ENCODE measurements at regions not wholly inside any gene's neighbourhood (a gene's known extent, or its start where the extent isn't known, plus 50 kb on each side); places are given as distances from the start of the nearest gene placed in this dataset.
"Not testable (repeated sequence)": the region's sequence is repeated elsewhere in the genome, so short reads cannot be mapped to it uniquely, and the experiment has no call there.

DNA sequence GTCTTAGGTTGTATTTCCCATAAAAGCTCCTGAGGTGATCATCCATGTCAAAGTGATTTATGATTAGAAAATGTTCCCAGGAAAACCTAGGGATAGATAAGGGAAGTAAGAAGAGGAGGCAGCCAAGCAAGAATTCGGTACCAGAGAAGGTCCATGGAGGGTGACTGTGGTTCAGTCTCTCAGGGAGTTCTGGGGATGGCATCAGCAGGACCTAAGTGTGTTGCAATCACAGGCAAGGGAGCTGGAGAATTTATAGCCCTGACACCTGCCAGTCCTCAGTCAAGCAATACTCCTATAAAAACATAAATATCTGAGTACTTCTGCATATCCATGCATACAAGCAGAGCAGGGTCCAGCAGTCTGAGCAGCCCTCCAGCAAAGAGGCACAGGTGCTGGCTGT is 95.6 kb upstream of the TOPAZ1 start:
- ATAC-seq = no peak

DNA sequence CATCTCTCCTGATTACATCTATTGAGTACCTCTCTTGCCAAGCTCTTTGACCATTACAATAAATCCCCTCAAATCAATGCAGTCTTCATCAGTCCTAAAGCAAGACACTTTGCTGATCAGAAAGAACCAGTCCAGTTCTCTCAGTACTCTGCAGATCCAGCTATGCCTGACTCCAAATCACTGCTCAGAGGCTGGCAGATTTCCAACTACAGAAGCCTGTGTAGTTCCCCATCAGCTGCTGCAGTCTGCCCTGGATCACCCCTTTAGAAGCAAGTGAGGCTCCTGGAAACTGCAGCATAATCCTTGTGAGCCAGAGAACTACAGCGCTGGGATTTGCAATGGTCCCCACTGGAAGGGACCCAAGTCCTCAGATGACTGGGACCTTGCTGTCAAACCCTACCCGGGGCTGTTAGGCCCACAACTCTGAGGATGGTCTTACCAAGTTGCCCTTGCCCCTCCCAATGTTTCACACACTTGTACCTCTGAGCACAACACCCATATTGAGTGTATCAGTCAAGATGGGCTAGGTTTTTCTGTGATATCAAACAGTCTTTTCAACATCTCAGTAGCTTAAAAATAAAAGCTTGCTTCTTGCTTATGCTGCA is 81.9 kb upstream of the TOPAZ1 start:
- no peak for ATAC-seq

DNA sequence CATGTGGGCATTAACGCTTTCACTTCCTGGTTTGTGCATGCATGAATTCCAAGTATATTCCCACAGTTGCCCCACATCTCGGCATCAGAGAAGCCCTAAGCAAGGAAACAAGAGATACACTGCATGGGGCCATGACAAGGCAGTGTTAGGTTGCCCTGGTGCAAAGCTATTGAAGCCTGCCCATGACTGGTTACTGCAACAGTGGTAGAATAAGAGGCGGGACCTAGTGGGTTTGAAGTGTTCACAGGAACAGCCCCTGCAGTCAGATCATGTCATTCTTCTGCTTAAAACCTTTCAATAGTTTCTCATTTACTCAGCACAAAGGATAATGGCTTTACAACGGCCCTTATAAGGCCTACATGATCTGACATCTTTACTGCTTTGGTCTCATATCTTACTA is 80.9 kb upstream of the TOPAZ1 start:
- ATAC-seq = no peak

DNA sequence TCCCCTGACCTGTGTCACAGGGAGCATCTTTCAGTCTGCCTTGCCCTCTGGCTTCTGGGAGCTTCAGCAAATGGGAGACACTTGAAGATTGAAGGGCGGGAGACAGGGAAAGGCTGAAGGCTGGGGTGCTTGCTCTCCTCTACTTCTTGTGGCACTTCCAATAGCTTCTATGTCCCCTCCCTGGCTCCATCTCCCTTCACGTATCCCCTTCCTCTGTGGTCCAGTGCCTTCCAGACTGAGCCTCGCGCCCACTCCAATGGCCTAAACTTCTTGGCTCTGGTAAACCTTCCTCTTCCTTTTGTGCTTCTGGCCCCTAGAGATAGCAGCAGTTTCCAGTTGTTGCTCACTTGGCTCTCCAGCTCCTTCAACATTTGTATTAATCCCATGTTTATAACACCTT is 69.8 kb upstream of the TOPAZ1 start:
- no peak for ATAC-seq

DNA sequence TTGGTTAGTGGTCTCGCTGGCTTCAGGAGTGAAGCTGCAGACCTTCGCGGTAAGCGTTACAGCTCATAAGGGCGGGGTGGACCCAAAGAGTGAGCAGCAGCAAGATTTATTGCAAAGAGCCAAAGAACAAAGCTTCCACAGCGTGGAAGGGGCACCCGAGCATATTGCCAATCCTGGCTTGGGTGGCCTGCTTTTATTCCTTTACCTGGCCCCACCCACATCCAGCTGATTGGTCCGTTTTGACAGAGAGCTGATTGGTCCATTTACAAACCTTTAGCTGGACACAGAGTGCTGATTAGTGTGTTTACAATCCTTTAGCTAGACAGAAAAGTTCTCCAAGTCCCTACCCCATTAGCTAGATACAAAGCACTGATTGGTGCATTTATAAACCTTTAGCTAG is 69.0 kb upstream of the TOPAZ1 start:
- ATAC-seq = not testable (repeated sequence)

DNA sequence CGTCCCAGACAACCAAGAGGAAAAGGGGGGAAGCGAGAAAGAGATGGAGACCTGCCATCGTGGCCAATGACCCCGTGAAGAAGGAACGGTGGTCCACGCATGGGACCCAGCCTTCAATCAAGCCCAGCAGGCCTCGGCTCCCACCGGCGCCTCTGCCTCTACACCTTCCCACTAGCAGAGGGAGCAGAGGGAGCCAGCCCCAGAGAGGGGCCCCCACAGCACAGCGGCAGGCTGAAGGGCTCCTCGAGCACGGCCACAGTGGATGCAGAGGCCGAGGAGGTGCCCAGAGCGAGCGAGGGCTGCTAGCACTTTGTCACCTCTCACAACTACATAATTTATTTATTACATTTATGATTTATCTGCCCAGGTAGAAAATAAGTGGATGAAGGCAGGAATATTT is 68.4 kb upstream of the TOPAZ1 start:
- no peak for ATAC-seq

DNA sequence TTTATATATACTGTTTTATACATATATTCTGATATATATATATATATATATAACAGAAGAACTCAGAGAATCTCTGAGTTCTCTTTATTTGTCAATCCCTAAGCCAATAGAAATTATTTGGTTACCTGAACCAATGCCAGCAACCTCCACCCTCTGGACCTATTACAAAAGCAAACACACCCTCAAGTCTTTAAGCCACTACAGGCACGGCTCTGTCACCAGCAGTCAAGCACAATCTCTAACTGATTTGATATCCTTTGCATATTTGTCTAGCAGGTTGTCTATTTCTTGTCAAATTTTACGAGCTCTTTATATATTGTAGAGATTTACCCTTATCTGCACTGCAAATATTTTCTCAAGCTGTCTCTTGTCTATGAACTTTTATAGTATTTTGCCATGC is 66.6 kb upstream of the TOPAZ1 start:
- no peak for ATAC-seq

DNA sequence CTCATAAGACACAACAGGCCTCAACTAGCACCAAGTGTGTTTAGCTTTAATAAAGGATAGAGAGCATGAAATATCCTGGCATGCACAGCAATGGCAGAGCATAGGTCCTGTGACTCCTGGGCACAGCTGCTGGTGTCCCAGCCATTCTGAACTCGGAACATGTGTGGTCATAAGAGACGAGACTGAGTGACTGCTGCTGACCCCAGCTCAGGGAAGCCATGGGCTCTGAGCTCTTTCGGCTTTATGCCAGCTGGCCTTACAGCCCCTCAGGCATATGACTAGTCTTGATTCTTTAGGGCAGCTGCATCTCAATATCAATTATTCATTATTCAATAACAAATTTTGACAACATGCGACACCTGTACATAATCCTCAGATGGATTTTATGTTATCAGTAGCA is 62.4 kb upstream of the TOPAZ1 start:
- ATAC-seq = no peak

DNA sequence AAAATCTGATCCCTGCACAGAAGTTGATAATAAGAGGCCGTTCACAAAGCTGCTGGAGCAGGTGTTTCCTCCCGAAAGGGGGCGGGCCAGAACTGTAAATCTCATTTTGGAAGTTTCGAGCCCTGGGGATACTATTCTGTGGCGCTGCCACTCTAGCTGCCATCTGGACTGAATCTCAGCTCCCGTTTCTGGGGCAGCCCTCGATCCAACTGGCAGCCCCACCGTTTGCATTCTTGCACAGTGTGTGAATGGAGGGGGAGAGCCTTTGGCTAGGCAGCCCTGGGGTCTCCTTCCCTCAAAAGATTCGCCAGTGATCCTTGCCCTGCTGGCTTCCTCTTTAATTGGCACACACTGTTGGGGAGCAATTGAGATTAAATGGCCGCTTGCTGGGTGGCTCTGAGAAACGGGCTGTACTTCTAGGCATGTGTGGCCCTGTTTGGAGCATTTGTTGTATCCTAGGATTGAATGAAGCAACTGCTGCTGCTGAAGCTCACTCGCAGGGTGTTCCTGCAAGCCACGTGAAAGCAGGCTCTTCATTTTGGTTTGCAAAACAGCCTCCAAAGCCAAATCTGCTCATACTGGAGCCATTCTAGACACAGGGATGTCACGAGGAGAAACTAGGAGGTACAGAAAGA is 57.2 kb upstream of the TOPAZ1 start:
- no peak for ATAC-seq

DNA sequence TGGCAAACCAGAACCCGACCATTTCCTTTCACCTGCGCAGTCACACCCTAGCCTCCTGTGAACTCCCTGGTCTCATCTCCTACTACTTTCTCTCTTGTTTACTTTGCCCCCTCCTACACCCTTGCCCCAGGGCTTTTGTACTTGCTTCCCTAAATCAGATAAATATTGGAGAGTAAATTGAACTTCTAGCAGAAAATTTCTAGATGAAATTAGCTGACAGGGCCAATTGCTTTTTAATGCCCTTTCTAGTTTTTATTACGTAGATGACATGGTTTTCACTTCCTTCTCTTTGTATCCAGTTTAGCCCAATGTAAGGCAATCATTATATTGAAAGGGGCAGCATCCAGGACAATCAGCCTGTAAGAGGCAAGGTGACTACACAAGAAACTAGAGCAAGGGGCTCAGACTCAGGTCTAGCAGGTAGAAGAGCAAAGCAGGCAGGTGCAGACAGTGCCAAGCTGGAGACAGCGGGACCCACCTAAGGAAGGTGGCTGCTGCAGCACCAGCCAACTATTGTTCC is 56.2 kb upstream of the TOPAZ1 start:
- no peak for ATAC-seq

DNA sequence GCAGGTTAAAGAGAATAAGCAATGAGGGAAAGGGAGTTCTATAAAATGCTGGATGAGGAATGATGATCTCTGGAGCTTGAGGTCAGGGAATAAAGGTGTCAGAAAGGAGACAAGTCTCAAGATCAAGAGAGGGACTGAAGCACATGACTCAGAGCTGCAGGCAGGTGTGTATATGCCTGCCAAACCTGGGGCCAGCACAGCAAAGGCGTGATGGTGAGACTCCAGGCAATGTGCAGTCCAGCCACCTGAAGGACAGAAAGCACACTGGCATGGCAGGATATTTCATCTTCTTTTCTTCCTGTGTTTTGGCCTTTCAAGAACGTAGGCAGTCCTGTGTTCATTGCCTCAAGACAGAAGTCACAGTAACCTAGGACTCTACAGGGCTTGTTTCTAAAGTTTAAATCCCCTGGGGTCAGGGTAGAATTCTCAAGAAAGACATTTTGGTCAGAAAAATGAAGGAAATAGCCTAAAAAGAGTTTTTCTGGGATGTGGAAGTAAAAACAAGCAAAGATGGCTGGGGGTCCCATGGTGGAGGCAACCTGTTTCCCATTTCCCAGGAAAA is 55.5 kb upstream of the TOPAZ1 start:
- no peak for ATAC-seq

DNA sequence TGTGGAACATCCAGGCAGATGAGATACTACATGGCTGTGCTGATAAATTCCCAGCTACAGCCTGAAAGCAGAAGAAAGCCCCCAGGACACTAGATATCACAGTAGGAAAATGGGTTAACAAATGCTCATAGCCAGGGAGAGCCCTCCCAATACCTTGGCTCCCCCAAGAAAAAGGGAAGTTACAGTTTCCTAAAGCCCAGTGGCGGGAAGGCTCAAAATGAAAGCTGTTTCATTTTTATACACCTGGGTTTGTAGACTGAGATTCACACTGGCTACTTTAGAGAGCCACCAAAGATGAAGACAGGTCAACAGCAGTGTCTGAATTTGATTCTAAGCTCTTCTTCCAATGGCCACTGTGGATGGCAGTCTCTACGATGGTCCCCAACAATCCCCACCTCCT is 55.0 kb upstream of the TOPAZ1 start:
- no peak for ATAC-seq

Measured in esophagus mucosa (tissue), 1 donor.